ENCODE measurements at regions not wholly inside any gene's neighbourhood (a gene's known extent, or its start where the extent isn't known, plus 50 kb on each side); places are given as distances from the start of the nearest gene placed in this dataset.

DNA sequence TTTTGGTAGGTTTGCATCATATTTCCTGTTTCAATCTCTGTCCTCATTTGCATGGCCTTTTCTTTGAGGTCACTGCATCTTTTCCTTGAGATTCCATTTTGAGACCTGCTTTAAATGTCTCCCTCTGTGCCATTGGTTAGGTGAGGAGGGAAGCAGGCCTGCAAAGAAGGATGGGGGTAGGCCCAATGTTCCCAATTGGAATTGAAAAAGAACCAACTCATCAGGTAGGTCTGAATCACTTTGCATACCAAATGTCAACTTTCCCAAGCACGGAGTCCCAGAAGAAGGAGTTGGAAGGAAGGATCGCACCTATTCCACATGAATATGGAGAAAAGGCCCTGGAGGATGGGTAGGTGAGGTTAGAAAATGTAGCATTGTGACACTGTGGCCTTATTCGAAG is 318.5 kb downstream of the BLID start:
- Histone ChIP-seq H3K36me3 (no peaks in the 10 kb centered on the region), H3K4me1 (peaks cover 0 to 9% (median 0%) of the 10 kb centered on the region in 4 donors), H3K9me3 (no peaks in the 10 kb centered on the region), H3K4me3 (no peak overlapping the region), H3K27ac (no peak overlapping the region), H3K27me3 (no peaks in the 10 kb centered on the region)
- TF ChIP-seq POLR2AphosphoS5 (IDR thresholded peaks at IDR 0.05) (no peak), POLR2A (IDR thresholded peaks at IDR 0.05) (no peak), EP300 (IDR thresholded peaks at IDR 0.05; ENCODE audit: low read depth) (no peak)
- TF ChIP-seq, protein P1, sequence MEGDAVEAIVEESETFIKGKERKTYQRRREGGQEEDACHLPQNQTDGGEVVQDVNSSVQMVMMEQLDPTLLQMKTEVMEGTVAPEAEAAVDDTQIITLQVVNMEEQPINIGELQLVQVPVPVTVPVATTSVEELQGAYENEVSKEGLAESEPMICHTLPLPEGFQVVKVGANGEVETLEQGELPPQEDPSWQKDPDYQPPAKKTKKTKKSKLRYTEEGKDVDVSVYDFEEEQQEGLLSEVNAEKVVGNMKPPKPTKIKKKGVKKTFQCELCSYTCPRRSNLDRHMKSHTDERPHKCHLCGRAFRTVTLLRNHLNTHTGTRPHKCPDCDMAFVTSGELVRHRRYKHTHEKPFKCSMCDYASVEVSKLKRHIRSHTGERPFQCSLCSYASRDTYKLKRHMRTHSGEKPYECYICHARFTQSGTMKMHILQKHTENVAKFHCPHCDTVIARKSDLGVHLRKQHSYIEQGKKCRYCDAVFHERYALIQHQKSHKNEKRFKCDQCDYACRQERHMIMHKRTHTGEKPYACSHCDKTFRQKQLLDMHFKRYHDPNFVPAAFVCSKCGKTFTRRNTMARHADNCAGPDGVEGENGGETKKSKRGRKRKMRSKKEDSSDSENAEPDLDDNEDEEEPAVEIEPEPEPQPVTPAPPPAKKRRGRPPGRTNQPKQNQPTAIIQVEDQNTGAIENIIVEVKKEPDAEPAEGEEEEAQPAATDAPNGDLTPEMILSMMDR (IDR thresholded peaks at IDR 0.05), result no peak
- in situ Hi-C loops (cut with MboI; ENCODE audit: low pct_ligation_motif_present in 1 of 4, low pct_unique_long_range_greater_than_20kb in 1 of 4, low sequenced_read_pairs in 3 of 4) (no loop called here), intact Hi-C loops (cut with DNase I; ENCODE audit: low total_unique reads) (no loop called here)
- no peak for DNase-seq
- WGBS, 2 donors (ENCODE audit: low coverage in 1 of 2), result 80 to 84% methylated on average over 2 to 3 of the region's 3 CpGs

DNA sequence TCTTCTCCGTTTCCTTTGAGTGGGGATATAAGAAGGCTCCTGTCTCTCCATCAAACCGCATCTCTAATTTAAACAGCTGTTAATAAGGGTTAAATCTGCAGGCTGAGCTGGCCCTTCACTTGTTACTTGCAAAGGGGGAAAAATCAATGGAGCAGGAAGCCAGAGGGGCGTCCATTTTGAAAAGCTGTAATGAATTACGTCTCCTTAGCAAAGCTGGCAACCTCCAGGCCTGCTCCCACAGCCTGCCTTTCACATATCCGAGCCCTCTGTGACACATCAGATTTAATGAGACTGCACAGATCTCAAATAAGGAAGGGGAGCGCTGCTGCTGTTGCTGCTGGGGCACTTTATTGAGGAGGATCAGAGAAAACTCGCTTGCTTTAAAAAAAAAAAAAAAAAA is 320.8 kb downstream of the BLID start:
- TF ChIP-seq, protein P1 (IDR thresholded peaks at IDR 0.05), result no peak
- no peak for TF ChIP-seq POLR2AphosphoS5 (IDR thresholded peaks at IDR 0.05)
- no peak for TF ChIP-seq EP300 (IDR thresholded peaks at IDR 0.05; ENCODE audit: low read depth)
- no peak for TF ChIP-seq POLR2A (IDR thresholded peaks at IDR 0.05)
- 70 to 83% methylated on average over 3 to 7 of the region's 7 CpGs for WGBS, 2 donors (ENCODE audit: low coverage in 1 of 2)

DNA sequence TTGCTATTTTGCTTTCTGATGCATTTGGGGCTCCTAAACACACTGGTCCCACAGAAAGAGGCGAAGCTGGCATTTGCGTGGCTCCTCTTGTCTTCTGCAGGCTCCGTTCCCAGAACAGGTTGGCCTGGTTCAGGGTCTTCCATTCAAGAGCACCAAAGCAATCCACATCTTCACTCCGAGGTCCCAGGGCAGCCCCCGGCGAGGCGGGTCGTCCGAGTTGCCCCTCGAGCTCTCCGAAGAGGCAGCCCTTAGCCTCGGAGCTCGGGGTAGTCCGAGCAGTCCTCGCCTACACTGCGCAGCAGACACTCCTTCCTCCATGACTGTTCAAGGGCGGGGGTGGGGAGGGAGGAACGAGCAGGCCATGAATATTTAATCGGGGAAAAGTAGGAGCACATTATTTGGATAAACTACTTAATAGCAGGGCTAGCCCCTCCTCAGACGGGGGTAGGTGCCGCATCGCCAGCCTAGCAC is 321.3 kb downstream of the BLID start:
- H3K36me3 ChIP-seq, result no peaks in the 10 kb centered on the region
- WGBS, 2 donors (ENCODE audit: low coverage in 1 of 2), result 87% methylated on average over 17 of the region's 22 CpGs; no CpG with 5 or more reads in 1 of the 2 donors
- H3K27me3 ChIP-seq, result no peaks in the 10 kb centered on the region
- H3K4me3 ChIP-seq, result no peak overlapping the region
- H3K9me3 ChIP-seq, result no peaks in the 10 kb centered on the region
- intact Hi-C loops (cut with DNase I; ENCODE audit: low total_unique reads), result no loop called here
- TF ChIP-seq, protein P1 (IDR thresholded peaks at IDR 0.05), result no peak
- TF ChIP-seq EP300 (IDR thresholded peaks at IDR 0.05; ENCODE audit: low read depth) (no peak), POLR2A (IDR thresholded peaks at IDR 0.05) (no peak), POLR2AphosphoS5 (IDR thresholded peaks at IDR 0.05) (no peak)
- H3K27ac ChIP-seq, result no peak overlapping the region
- no peaks in the 10 kb centered on the region for H3K4me1 ChIP-seq
- no peak for DNase-seq
- in situ Hi-C loops (cut with MboI; ENCODE audit: low pct_ligation_motif_present in 1 of 4, low pct_unique_long_range_greater_than_20kb in 1 of 4, low sequenced_read_pairs in 3 of 4), result no loop called here

More for the DNA sequence above, 320.8 kb downstream of the BLID start:
- no peaks in the 10 kb centered on the region for H3K27me3 ChIP-seq
- no peak overlapping the region for H3K4me3 ChIP-seq
- no peak overlapping the region for H3K27ac ChIP-seq
- H3K36me3 ChIP-seq, result no peaks in the 10 kb centered on the region
- no peak for DNase-seq
- in situ Hi-C loops (cut with MboI; ENCODE audit: low pct_ligation_motif_present in 1 of 4, low pct_unique_long_range_greater_than_20kb in 1 of 4, low sequenced_read_pairs in 3 of 4) (no loop called here), intact Hi-C loops (cut with DNase I; ENCODE audit: low total_unique reads) (no loop called here)
- H3K4me1 ChIP-seq, result no peaks in the 10 kb centered on the region
- H3K9me3 ChIP-seq, result no peaks in the 10 kb centered on the region

DNA sequence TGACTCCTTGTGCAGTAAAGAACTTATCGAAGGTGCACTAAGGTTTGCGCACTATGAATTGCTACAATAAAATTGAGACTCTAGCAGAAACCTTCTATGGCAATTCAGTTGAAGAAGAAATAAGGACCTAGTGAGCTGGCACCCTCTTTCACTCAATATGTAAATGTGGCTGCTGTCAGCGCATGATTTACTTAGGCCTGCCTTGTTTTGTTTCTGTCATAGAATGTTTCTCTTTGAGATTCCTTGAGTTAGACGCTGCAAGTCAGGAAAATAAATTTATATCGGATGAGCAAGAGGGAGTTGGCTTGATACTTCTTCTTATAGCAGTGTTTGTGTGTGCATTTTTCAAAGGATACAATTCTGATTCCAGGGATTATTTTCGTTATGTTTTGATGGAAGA is 322.1 kb downstream of the BLID start:
- no peaks in the 10 kb centered on the region for H3K36me3 ChIP-seq
- H3K4me3 ChIP-seq, result no peak overlapping the region
- H3K27ac ChIP-seq, result peak overlapping the region in 1 of 4 donors; percentile 13
- DNase-seq, result no peak
- no peaks in the 10 kb centered on the region for H3K27me3 ChIP-seq
- in situ Hi-C loops (cut with MboI; ENCODE audit: low pct_ligation_motif_present in 1 of 4, low pct_unique_long_range_greater_than_20kb in 1 of 4, low sequenced_read_pairs in 3 of 4) (no loop called here), intact Hi-C loops (cut with DNase I; ENCODE audit: low total_unique reads) (no loop called here)
- 69 to 80% methylated on average over 2 to 6 of the region's 6 CpGs for WGBS, 2 donors (ENCODE audit: low coverage in 1 of 2)
- H3K9me3 ChIP-seq, result no peaks in the 10 kb centered on the region
- no peaks in the 10 kb centered on the region for H3K4me1 ChIP-seq
- no peak for TF ChIP-seq POLR2A (IDR thresholded peaks at IDR 0.05)
- no peak for TF ChIP-seq EP300 (IDR thresholded peaks at IDR 0.05; ENCODE audit: low read depth)
- TF ChIP-seq POLR2AphosphoS5 (IDR thresholded peaks at IDR 0.05), result no peak
- TF ChIP-seq, protein P1 (IDR thresholded peaks at IDR 0.05), result no peak

Data from transverse colon (tissue), 4 donors.